ENCODE measurements at regions not wholly inside any gene's neighbourhood (a gene's known extent, or its start where the extent isn't known, plus 50 kb on each side); places are given as distances from the start of the nearest gene placed in this dataset.

DNA sequence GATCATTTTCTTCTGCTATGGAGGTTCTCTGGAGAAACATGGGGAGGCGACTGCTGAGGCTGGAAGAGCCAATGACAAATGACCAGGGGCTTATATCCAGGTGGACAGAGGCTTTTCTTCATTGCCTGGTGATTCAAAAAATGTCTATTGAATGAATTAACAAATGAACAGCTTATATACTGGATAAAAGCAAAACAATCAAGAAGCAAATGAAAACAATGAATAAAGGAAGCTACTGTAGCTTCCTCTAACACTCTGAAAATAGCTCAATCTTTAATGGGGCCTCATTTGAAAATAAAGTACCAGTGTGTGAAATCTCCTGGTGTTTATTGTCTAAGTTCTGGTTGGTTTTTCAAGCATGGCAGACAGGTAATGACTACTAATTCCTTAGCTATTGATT lies 167.5 kb upstream of the TMTC4 start:
- Histone ChIP-seq H3K4me1 (ENCODE audit: control insufficient read depth in 1 of 2, low read depth in 2 of 2) (no peaks in the 10 kb centered on the region), H3K9me3 (no peaks in the 10 kb centered on the region), H3K4me3 (no peak overlapping the region), H3K27ac (no peak overlapping the region), H3K27me3 (replicated peaks; ENCODE audit: insufficient read depth) (no peaks in the 10 kb centered on the region), H3K36me3 (no peaks in the 10 kb centered on the region)
- no peak for ATAC-seq (ENCODE audit: insufficient number of reproducible peaks, low FRiP score, low read depth)
- no peak for DNase-seq (ENCODE audit: low spot score)
- no peak for TF ChIP-seq CTCF (IDR thresholded peaks at IDR 0.05)

DNA sequence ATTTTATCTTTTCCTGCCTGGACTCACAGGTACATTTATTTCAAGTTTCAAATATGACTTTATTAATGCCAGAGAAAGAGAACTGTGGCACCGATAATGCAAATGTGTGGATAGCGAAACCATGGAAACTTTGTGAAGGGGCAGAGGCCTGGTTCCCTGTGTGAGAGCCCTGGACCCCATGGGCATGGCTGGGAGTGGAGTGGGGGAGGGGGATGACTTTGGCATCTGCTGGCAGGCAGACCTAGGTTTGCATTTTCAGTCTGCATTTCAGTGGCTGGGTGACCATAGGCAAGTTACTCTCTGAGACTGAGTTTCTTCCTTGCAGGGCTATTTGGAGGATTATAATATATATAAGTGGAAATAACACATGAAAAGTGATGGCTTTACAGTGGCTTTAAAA lies 163.8 kb upstream of the TMTC4 start:
- Histone ChIP-seq H3K27me3 (replicated peaks; ENCODE audit: insufficient read depth) (no peaks in the 10 kb centered on the region), H3K4me3 (no peak overlapping the region), H3K27ac (no peak overlapping the region), H3K36me3 (no peaks in the 10 kb centered on the region), H3K9me3 (no peaks in the 10 kb centered on the region), H3K4me1 (ENCODE audit: control insufficient read depth in 1 of 2, low read depth in 2 of 2) (no peaks in the 10 kb centered on the region)
- no peak for DNase-seq (ENCODE audit: low spot score)
- ATAC-seq (ENCODE audit: insufficient number of reproducible peaks, low FRiP score, low read depth): no peak
- TF ChIP-seq CTCF (IDR thresholded peaks at IDR 0.05): no peak

- Histone ChIP-seq H3K9me3 (no peaks in the 10 kb centered on the region), H3K4me3 (no peak overlapping the region), H3K27ac (no peak overlapping the region), H3K27me3 (replicated peaks; ENCODE audit: insufficient read depth) (no peaks in the 10 kb centered on the region), H3K36me3 (no peaks in the 10 kb centered on the region), H3K4me1 (ENCODE audit: control insufficient read depth in 1 of 2, low read depth in 2 of 2) (no peaks in the 10 kb centered on the region)
- no peak for TF ChIP-seq CTCF (IDR thresholded peaks at IDR 0.05)
- ATAC-seq (ENCODE audit: insufficient number of reproducible peaks, low FRiP score, low read depth): no peak
- no peak for DNase-seq (ENCODE audit: low spot score)
These were observed 163.0 kb upstream of the TMTC4 start for GRCh38 chr13:100837631-100838030.

- no peaks in the 10 kb centered on the region for H3K9me3 ChIP-seq
- no peak overlapping the region for H3K4me3 ChIP-seq
- H3K27me3 ChIP-seq (replicated peaks; ENCODE audit: insufficient read depth): no peaks in the 10 kb centered on the region
- ATAC-seq (ENCODE audit: insufficient number of reproducible peaks, low FRiP score, low read depth) (no peak), DNase-seq (ENCODE audit: low spot score) (no peak)
- H3K27ac ChIP-seq: no peak overlapping the region
- no peaks in the 10 kb centered on the region for H3K4me1 ChIP-seq (ENCODE audit: control insufficient read depth in 1 of 2, low read depth in 2 of 2)
- no peaks in the 10 kb centered on the region for H3K36me3 ChIP-seq
- no peak for TF ChIP-seq CTCF (IDR thresholded peaks at IDR 0.05)
These were observed 162.1 kb upstream of the TMTC4 start for GRCh38 chr13:100836711-100837110.

DNA sequence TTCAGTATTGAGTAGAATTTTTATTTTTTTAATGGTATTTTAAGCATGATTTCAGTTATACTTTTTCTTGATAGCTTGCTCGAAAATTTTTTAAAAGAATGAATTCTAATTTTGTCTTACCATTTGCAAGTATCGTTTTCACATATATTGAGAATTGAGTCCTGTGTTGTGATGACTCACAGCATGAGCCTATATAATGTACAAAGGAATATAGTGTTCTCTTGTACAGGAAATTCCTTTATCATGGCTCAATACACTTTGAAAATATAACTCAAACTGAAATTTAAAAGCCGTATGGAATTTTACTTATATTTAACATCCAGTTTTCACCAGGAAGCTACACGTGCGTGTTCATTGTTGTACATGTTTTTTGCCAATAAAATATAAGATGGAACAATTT lies 161.1 kb upstream of the TMTC4 start:
- TF ChIP-seq CTCF (IDR thresholded peaks at IDR 0.05): no peak
- Histone ChIP-seq H3K9me3 (no peaks in the 10 kb centered on the region), H3K27me3 (replicated peaks; ENCODE audit: insufficient read depth) (no peaks in the 10 kb centered on the region), H3K27ac (no peak overlapping the region), H3K4me3 (no peak overlapping the region), H3K36me3 (no peaks in the 10 kb centered on the region), H3K4me1 (ENCODE audit: control insufficient read depth in 1 of 2, low read depth in 2 of 2) (no peaks in the 10 kb centered on the region)
- no peak for DNase-seq (ENCODE audit: low spot score)
- no peak for ATAC-seq (ENCODE audit: insufficient number of reproducible peaks, low FRiP score, low read depth)

Measured in thoracic aorta (tissue), 2 donors.